ENCODE measurements at regions not wholly inside any gene's neighbourhood (a gene's known extent, or its start where the extent isn't known, plus 50 kb on each side); places are given as distances from the start of the nearest gene placed in this dataset.

DNA sequence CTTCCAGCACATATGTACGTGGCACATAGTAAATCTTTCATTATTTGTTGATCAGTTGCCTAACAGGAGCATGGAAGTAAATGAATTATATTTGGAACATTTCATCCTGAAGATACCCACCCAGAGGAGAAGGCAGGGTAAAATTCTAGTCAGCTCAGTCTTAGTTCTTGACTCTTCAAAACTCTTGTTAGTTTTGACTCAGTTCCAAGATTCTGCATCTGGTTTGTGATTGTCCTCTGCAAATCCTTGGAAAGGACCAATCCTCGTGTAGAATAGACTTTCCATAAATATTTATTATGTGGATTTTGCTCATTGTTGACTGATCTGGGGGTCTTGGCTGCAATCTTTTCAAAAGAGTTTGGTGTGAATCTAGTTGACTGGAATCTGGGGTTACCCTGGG, 257.5 kb upstream of the FAT1 start:
- Histone ChIP-seq H3K9ac (ENCODE audit: insufficient read depth, low read length, poor library complexity, severe bottlenecking) (no peak overlapping the region), H3K27ac (ENCODE audit: low read depth in 1 of 2, low read length in 2 of 2) (no peak overlapping the region), H3K36me3 (replicated peaks in 1 of 2; ENCODE audit: control insufficient read depth in 1 of 2, insufficient read depth in 2 of 2, low read length in 2 of 2) (no peaks in the 10 kb centered on the region), H3K27me3 (ENCODE audit: control insufficient read depth in 2 of 2, insufficient read depth in 2 of 2, low read length in 2 of 2) (no peaks in the 10 kb centered on the region), H3K79me2 (ENCODE audit: insufficient read depth, low read length) (no peaks in the 10 kb centered on the region), H3K9me3 (replicated peaks in 1 of 2; ENCODE audit: control insufficient read depth in 1 of 2, insufficient read depth in 1 of 2, low read length in 2 of 2) (peaks cover 13 to 18% of the 10 kb centered on the region in 2 donors), H3K4me3 (replicated peaks in 1 of 3; ENCODE audit: low read depth in 2 of 3, low read length in 3 of 3) (no peak overlapping the region), H3K4me1 (ENCODE audit: control insufficient read depth in 1 of 2, insufficient read depth in 2 of 2, low read length in 2 of 2) (no peaks in the 10 kb centered on the region), H3K4me2 (replicated peaks; ENCODE audit: extremely low read depth, low read length, poor library complexity, severe bottlenecking) (no peak overlapping the region), H4K20me1 (ENCODE audit: insufficient read depth, low read length) (no peaks in the 10 kb centered on the region), H2AFZ (ENCODE audit: insufficient read depth, low read depth, low read length, poor library complexity, severe bottlenecking) (no peak overlapping the region)
- H3K4me3 Mint-ChIP-seq, result no peak overlapping the region
- H3K4me1 Mint-ChIP-seq, result no peaks in the 10 kb centered on the region
- H3K27ac Mint-ChIP-seq, result no peak overlapping the region
- TF ChIP-seq, protein P1, sequence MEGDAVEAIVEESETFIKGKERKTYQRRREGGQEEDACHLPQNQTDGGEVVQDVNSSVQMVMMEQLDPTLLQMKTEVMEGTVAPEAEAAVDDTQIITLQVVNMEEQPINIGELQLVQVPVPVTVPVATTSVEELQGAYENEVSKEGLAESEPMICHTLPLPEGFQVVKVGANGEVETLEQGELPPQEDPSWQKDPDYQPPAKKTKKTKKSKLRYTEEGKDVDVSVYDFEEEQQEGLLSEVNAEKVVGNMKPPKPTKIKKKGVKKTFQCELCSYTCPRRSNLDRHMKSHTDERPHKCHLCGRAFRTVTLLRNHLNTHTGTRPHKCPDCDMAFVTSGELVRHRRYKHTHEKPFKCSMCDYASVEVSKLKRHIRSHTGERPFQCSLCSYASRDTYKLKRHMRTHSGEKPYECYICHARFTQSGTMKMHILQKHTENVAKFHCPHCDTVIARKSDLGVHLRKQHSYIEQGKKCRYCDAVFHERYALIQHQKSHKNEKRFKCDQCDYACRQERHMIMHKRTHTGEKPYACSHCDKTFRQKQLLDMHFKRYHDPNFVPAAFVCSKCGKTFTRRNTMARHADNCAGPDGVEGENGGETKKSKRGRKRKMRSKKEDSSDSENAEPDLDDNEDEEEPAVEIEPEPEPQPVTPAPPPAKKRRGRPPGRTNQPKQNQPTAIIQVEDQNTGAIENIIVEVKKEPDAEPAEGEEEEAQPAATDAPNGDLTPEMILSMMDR (IDR thresholded peaks at IDR 0.05), result no peak
- peaks cover 0 to 12% (median 7%) of the 10 kb centered on the region in 7 donors for H3K9me3 Mint-ChIP-seq
- intact Hi-C loops (cut with micrococcal nuclease), result no loop called here
- WGBS (ENCODE audit: insufficient coverage), result no CpG with 5 or more reads among the region's 2 CpGs
- DNase-seq, result no peak
- H3K36me3 Mint-ChIP-seq, result no peaks in the 10 kb centered on the region
- no peaks in the 10 kb centered on the region for H3K27me3 Mint-ChIP-seq (ENCODE audit: low read depth in 3 of 3)

DNA sequence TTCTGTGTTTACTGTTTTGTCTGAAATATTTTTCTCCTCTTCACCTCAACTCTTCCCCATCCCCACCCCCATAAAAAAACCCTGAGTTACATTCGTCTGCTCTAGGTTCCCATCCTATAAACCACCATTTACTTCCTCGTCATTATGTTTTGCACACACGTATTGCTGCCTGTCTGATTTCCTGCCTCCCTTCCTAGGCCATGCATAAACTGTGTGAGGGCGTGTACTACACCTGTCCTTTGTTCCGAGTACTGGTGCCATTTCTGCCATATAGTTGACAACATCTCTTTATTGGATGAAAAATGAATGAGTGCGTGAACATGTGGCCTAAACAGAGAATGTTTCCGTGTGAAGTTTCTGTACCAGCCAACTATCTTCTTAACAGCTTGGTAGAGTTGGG, 258.5 kb upstream of the FAT1 start:
- no peak overlapping the region for H3K27ac Mint-ChIP-seq
- Histone ChIP-seq H3K9me3 (replicated peaks in 1 of 2; ENCODE audit: control insufficient read depth in 1 of 2, insufficient read depth in 1 of 2, low read length in 2 of 2) (peaks cover 16 to 19% of the 10 kb centered on the region in 2 donors), H3K4me3 (replicated peaks in 1 of 3; ENCODE audit: low read depth in 2 of 3, low read length in 3 of 3) (no peak overlapping the region), H4K20me1 (ENCODE audit: insufficient read depth, low read length) (no peaks in the 10 kb centered on the region), H3K79me2 (ENCODE audit: insufficient read depth, low read length) (no peaks in the 10 kb centered on the region), H3K27me3 (ENCODE audit: control insufficient read depth in 2 of 2, insufficient read depth in 2 of 2, low read length in 2 of 2) (no peaks in the 10 kb centered on the region), H3K27ac (ENCODE audit: low read depth in 1 of 2, low read length in 2 of 2) (no peak overlapping the region), H3K9ac (ENCODE audit: insufficient read depth, low read length, poor library complexity, severe bottlenecking) (no peak overlapping the region), H2AFZ (ENCODE audit: insufficient read depth, low read depth, low read length, poor library complexity, severe bottlenecking) (no peak overlapping the region), H3K36me3 (replicated peaks in 1 of 2; ENCODE audit: control insufficient read depth in 1 of 2, insufficient read depth in 2 of 2, low read length in 2 of 2) (no peaks in the 10 kb centered on the region), H3K4me2 (replicated peaks; ENCODE audit: extremely low read depth, low read length, poor library complexity, severe bottlenecking) (no peak overlapping the region), H3K4me1 (ENCODE audit: control insufficient read depth in 1 of 2, insufficient read depth in 2 of 2, low read length in 2 of 2) (no peaks in the 10 kb centered on the region)
- H3K4me1 Mint-ChIP-seq, result no peaks in the 10 kb centered on the region
- H3K27me3 Mint-ChIP-seq (ENCODE audit: low read depth in 3 of 3), result no peaks in the 10 kb centered on the region
- H3K4me3 Mint-ChIP-seq, result no peak overlapping the region
- intact Hi-C loops (cut with micrococcal nuclease), result no loop called here
- TF ChIP-seq, protein P1 (IDR thresholded peaks at IDR 0.05), result no peak
- H3K9me3 Mint-ChIP-seq, result peaks cover 0 to 15% (median 7%) of the 10 kb centered on the region in 7 donors
- WGBS (ENCODE audit: insufficient coverage), result 65% methylated on average over 5 of the region's 7 CpGs
- no peak for DNase-seq
- H3K36me3 Mint-ChIP-seq, result no peaks in the 10 kb centered on the region
